HG02938 (cell line): ENCODE measurements at regions not wholly inside any gene's neighbourhood (a gene's known extent, or its start where the extent isn't known, plus 50 kb on each side); places are given as distances from the start of the nearest gene placed in this dataset.
"Not testable (repeated sequence)": the region's sequence is repeated elsewhere in the genome, so short reads cannot be mapped to it uniquely, and the experiment has no call there.

ENCODE experiments used
- ATAC-seq: cut with Tn5 transposase; IDR thresholded peaks from one replicate; pipeline ENCODE4 v1.9.1; 2021; ENCODE audit warnings: mild to moderate bottlenecking, moderate library complexity; ENCODE audit not compliant: unreplicated experiment

DNA sequence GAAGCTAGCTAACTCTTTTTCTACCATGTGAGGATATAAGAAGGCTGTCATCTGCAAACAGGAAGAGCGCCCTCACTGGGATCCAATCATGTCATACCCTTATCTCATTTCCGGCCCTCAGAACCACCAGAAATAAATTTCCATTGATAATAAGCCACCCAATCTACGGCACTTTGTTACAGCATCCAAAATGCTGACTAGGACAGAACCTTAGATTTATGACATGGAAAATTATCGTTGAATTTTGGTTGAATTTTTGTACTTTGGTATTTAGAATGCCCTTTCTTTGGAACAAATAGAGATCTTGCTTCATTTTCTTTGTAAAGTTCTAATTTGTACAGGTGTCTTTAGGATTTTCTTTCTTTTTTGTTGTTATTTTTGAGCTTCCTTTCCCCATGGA, 53.3 kb upstream of the CYLC2 start:
- no peak for ATAC-seq

GRCh38 chr9:102922526-102922925, 72.6 kb upstream of the CYLC2 start:
- ATAC-seq, result no peak

- ATAC-seq, result no peak
Measured at GRCh38 chr9:102911185-102911584, 83.9 kb upstream of the CYLC2 start.

DNA sequence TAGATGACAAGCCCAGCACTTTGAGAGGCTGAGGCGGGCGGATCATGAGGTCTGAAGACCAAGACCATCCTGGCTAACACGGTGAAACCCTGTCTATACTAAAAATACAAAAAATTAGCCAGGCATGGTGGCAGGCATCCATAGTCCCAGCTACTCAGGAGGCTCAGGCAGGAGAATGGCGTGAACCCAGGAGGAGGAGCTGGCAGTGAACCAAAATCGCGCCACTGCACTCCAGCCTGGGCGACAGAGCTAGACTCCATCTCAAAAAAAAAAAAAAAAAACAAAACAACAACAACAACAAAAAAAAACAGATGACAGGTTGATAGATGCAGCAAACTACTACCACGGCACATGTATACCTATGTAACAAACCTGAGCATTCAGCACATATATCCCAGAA, 89.3 kb upstream of the CYLC2 start:
- not testable (repeated sequence) for ATAC-seq

GRCh38 chr9:102892025-102892424, 103.1 kb upstream of the CYLC2 start:
- no peak for ATAC-seq

DNA sequence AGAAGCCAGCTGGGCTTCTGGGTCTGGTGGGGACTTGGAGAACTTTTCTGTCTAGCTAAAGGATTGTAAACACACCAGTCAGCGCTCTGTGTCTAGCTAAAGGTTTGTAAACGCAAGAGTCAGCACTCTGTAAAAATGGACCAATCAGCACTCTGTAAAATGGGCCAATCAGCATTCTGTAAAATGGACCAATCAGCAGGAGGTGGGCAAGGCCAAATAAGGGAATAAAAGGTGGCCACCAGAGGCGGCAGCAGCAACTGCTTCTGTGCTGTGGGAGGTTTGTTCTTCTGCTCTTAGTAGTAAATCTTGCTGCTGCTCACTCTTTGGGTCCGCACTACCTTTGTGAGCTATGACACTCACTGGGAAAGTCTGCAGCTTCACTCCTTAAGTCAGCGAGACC, 106.4 kb upstream of the CYLC2 start:
- not testable (repeated sequence) for ATAC-seq

GRCh38 chr9:102875687-102876086, 119.4 kb upstream of the CYLC2 start:
- ATAC-seq, result no peak

- ATAC-seq, result no peak
Measured at GRCh38 chr9:102867488-102867887, 127.6 kb upstream of the CYLC2 start.

- ATAC-seq, result no peak
Measured at GRCh38 chr9:102862478-102862877, 132.7 kb upstream of the CYLC2 start.

DNA sequence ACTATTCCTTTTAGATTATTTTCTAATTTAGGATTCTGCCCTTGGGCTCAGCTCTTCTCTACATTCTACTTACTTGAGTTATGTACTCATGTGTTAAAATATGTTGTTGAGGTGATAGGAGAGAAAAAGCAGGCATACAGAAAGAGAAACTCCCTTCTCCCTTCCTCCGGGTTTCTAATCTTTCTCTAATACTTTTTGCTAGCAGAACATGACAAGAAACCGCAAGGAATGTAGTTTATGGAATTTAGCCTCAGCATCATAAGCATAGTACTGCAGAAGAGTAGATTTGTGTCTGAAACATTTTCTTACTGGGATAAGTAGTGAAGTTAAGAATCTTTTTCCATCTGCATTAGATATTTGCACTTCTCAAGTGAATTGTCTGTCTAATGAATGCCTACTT, 139.5 kb upstream of the CYLC2 start:
- no peak for ATAC-seq

- ATAC-seq, result no peak
Measured at GRCh38 chr9:102845827-102846371, 149.2 kb upstream of the CYLC2 start.

- no peak for ATAC-seq
Measured at GRCh38 chr9:102844716-102845115, 150.4 kb upstream of the CYLC2 start.

DNA sequence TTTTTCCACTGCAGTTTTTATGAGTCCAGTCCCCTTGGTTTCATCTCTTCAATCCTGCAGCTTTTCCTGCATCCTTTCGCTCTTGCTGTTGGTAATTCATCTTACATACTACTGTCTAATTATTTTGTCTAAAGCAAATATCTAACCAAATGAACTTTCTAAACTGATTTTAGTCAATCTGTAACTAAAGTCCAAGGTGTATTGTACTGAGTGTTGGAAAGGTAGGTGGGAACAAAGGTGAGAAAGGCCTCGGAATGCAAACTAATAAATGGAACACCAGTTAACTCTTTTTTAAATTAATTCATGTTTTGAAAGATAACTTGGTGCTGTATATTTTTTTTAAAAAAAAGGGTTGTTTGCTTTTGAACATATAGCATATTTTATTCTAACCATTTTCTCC, 152.7 kb upstream of the CYLC2 start:
- no peak for ATAC-seq

DNA sequence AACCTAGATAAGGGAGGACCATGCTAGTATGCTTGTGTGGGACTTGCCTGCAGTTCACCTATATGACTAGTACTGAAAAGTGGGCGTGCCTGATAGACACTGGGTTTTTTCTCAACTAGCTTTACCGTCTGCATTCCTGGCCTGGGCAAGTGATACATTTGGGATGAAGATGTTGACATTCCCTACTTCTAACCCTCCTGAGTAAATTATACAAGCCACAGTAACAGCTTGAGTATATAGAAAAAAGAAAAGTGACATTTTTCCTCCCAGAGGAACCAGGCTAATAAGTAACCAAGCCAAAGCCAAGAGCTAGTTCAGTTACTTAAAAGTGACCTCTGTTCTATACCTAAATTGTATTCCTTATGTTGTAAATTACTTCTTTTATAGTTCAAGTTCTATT, 153.8 kb upstream of the CYLC2 start:
- ATAC-seq, result no peak

GRCh38 chr9:102840335-102840734, 154.8 kb upstream of the CYLC2 start:
- ATAC-seq, result no peak

DNA sequence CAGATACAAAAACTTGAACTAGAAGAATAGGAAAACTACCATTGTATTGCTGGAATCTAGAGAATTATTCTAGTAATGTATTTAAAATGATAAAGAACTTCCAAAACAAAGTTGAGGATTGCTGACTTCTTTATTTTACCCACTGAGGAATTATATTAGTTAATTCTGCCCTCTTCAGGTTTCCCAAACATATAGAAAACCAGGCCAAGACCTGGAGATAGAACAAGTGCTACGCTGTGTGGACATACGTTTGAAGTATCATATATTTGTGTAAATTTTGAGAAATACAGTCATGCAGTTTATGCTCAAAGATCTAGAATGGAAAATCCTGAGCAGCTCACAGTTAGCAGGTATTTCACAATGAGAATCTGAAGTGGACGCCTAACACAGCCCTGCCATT, 162.3 kb upstream of the CYLC2 start:
- ATAC-seq, result no peak

DNA sequence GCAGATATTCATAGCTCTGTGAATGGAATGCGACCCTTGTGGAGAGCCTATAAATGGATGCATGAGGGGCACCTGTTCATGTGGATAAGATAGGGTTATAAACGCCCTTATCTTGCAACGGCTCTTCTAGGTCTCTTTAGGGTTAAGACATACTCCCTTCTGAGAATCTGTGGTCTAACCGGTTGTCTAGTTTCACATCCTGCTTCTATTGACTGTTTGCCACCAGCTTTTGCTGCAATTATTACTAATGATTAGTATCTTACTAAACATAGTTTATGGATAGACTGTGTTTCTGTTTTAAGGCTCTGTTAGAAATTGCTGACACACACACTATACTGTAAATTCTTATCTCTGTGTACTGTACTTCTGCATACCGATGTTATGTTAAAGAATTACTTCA, 198.9 kb upstream of the CYLC2 start:
- ATAC-seq, result no peak

DNA sequence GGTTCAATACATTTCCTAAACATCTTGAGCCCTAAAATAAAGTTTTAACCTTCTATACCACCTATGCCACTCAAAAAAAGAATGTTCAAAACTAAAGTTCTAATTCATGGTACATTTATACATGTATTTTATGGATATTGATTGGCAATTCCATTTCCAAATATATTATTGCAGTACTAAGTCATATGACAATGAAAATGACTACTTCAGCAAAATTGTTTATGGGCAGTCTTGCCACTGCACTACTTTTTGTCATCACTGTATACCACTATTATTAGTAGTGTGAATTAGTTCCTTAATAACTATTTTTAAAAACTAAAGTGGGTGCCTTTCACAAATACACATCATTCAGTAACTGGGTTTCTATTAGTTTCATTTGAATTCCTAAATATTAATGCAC, 199.6 kb upstream of the CYLC2 start:
- ATAC-seq, result no peak

DNA sequence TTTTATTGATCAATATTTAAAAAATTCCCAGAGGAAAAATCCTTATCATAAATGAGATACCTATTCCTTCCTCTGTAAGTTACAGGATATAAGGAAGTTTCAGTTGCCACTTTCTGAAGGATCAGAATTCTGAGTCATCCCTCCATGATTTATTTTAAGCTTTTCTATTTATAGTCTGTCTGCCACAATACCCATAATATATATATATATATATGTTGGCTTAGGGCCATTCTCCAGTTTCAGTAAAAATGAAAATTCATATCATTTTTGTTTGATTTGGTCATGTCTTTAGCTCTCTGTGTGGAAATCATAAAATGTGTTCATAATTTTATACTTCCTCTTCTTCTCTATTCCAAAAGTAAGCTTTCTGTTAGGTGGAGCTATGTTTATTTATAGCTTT, 215.8 kb upstream of the CYLC2 start:
- ATAC-seq, result no peak

DNA sequence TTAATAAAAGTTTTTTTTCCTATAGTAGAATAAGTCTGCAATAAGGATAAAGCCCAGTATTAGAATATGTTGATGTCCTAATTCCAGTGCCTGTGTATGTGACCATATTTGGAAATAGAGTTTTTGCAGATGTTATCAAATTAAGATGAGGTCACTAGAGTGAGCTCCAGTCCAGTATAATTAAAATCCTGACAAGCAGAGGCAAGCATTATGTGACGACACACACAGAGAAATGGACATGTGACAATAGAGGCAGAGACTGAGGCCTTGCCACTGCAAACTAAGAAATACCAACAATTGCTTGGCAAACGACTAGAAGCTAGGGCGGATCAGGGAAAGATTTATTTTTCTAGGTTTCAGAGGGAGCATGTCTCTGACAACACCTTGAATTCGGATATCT, 216.4 kb upstream of the CYLC2 start:
- no peak for ATAC-seq

GRCh38 chr9:102770704-102771103, 224.4 kb upstream of the CYLC2 start:
- ATAC-seq, result no peak

- no peak for ATAC-seq
Measured at GRCh38 chr9:102769307-102769706, 225.8 kb upstream of the CYLC2 start.

DNA sequence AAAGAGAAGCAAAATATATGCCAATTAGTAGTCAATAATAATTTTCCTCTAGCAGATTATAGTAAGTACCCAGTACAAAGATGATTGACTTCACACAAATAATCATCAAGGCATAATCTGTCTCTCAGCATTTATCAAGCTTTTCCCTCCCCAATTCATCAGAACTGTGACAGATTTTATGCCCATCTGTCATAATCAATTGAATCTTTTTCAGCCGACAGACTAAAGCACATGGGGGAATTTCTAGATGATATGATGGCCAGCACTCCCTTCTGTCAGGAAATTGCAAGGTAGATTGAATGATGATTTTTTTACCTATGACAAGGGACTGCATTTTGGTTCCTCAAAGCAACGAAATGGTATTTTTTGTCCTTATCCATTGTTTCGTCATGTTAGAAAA, 227.1 kb upstream of the CYLC2 start:
- no peak for ATAC-seq

GRCh38 chr9:102767076-102767475, 228.1 kb upstream of the CYLC2 start:
- ATAC-seq, result no peak
